ENCODE measurements at regions not wholly inside any gene's neighbourhood (a gene's known extent, or its start where the extent isn't known, plus 50 kb on each side); places are given as distances from the start of the nearest gene placed in this dataset.
"Not testable (repeated sequence)": the region's sequence is repeated elsewhere in the genome, so short reads cannot be mapped to it uniquely, and the experiment has no call there.

DNA sequence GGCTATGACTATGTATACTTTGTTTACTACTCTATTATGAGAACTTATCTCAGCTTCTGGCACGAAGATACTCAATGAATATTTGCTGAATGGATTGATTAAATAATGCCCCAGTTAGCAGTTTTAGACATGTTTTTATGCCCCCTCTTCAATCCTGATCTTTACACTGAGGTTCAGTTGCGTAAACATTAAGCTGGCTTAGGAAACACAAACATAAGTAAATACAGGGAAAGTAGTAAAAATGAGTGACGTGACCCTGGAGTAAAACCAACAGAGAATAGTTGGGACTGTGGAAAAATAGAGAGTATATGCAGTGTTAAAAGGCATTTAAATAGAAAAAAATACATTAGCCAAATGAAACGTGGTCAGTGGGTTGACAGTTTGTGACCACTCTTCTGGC, 387.0 kb upstream of the ACTRT1 start:
- POLR2A ChIA-PET = no interaction called here
- Mint-ChIP-seq H3K9me3 (ENCODE audit: insufficient read depth) (no peaks in the 10 kb centered on the region), H3K4me3 (no peak overlapping the region), H3K4me1 (ENCODE audit: low read depth) (no peaks in the 10 kb centered on the region), H3K36me3 (ENCODE audit: low read depth) (no peaks in the 10 kb centered on the region), H3K27me3 (ENCODE audit: low read depth) (no peaks in the 10 kb centered on the region), H3K27ac (no peak overlapping the region)
- DNase-seq = no peak
- no peak for ATAC-seq
- CTCF ChIA-PET = no interaction called here

DNA sequence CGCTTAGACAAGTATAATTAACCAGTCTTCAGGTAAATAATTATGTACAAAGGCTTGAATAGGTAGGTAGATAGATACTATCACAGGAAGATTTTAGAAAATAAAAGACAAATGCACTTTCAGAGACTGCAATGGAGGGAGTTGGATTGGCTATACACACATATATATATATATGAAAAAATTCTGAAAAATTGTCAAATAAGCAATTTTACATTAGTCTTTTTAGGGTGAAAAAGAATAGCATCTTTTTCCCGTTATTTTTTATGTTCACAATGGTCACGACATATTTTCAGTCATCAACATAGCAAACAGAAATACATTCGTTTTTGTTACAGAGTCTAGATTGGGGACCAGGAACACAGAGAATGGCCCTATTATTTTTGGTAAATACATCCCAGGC, 385.9 kb upstream of the ACTRT1 start:
- ChIA-PET CTCF (no interaction called here), POLR2A (no interaction called here)
- Mint-ChIP-seq H3K27ac (no peak overlapping the region), H3K27me3 (ENCODE audit: low read depth) (no peaks in the 10 kb centered on the region), H3K36me3 (ENCODE audit: low read depth) (no peaks in the 10 kb centered on the region), H3K9me3 (ENCODE audit: insufficient read depth) (no peaks in the 10 kb centered on the region), H3K4me3 (no peak overlapping the region), H3K4me1 (ENCODE audit: low read depth) (no peaks in the 10 kb centered on the region)
- ATAC-seq (no peak), DNase-seq (no peak)

DNA sequence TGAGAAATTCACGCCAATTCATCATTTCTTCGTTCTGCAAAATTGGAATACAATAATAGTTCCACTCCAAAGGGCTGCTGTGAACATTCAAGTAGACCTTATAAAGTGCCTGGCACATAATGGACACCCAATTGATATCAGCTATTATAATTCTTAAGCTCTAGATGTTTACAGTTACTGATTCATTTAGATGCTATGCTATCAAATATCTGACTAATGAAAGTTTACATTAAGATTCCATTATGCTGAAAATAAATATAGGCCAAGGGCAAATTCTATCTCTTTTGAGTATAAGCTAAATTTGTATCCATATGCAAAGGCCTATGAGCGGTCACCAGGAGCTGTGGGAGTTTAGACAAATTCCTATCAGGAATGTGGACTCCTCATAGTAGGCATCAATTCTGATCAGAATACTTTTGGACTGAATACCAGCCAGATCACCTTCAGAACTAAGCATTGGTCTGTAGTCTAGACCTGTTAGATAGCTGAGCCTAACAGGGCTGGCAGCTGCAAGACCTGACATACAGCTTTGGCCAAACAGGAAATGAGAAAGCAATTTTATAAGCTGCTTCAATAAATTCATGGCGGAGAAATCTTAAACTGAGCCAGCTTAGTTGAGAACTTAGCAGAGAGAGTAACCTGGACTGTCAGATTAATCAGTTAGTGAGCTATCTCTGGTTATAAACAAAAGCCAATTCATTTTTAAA, 384.3 kb upstream of the ACTRT1 start:
- H3K27ac Mint-ChIP-seq = no peak overlapping the region
- ChIA-PET CTCF (no interaction called here), POLR2A (no interaction called here)
- no peaks in the 10 kb centered on the region for H3K36me3 Mint-ChIP-seq (ENCODE audit: low read depth)
- DNase-seq = no peak
- no peaks in the 10 kb centered on the region for H3K27me3 Mint-ChIP-seq (ENCODE audit: low read depth)
- H3K4me1 Mint-ChIP-seq (ENCODE audit: low read depth) = no peaks in the 10 kb centered on the region
- no peaks in the 10 kb centered on the region for H3K9me3 Mint-ChIP-seq (ENCODE audit: insufficient read depth)
- H3K4me3 Mint-ChIP-seq = no peak overlapping the region
- ATAC-seq = no peak

DNA sequence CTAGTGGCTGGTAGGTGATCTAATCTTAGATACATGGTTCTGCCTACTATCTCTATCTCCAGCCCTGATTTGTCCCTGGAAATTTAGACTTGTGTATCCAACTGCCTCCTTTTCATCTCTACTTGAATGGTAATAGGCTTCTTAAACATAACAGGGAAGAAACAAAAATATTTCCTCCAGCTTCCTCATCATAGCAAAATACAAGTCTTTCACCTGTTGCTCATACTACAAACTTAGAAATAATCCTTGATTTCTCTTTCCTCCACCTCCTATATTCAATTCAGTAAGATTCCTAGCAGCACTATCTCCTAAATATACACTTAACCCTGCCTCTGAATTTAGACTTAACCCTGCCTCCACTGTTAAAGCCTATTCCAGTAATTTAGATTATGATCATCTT, 373.3 kb upstream of the ACTRT1 start:
- no peak overlapping the region for H3K4me3 Mint-ChIP-seq

DNA sequence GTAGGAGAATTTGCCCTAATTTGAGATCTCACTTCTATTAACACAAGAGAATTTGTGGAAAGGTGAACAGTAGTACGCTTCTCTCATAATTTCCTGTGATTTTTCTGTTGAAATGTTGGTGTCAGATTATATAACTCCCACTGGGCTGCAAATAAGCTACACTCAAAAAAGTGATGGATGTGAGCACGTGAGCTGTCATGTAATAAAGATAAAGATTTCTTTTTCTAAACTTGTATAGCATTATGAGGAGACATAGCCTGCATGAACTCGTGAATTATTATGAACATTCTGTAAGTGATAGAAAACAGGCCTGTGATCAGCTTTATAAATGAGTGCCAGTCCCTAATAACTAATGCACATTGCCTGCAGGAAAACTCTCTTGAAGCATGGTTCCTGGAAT, 356.6 kb upstream of the ACTRT1 start:
- Mint-ChIP-seq H3K4me3 (no peak overlapping the region), H3K27ac (no peak overlapping the region), H3K27me3 (ENCODE audit: low read depth) (no peaks in the 10 kb centered on the region), H3K36me3 (ENCODE audit: low read depth) (no peaks in the 10 kb centered on the region), H3K9me3 (ENCODE audit: insufficient read depth) (no peaks in the 10 kb centered on the region), H3K4me1 (ENCODE audit: low read depth) (no peaks in the 10 kb centered on the region)
- ChIA-PET POLR2A (no interaction called here), CTCF (no interaction called here)
- ATAC-seq (no peak), DNase-seq (no peak)

More for the DNA sequence above, 373.3 kb upstream of the ACTRT1 start:
- no peaks in the 10 kb centered on the region for H3K9me3 Mint-ChIP-seq (ENCODE audit: insufficient read depth)
- no peak overlapping the region for H3K27ac Mint-ChIP-seq
- no peaks in the 10 kb centered on the region for H3K27me3 Mint-ChIP-seq (ENCODE audit: low read depth)
- ChIA-PET CTCF (no interaction called here), POLR2A (no interaction called here)
- ATAC-seq (no peak), DNase-seq (no peak)
- no peaks in the 10 kb centered on the region for H3K36me3 Mint-ChIP-seq (ENCODE audit: low read depth)
- no peaks in the 10 kb centered on the region for H3K4me1 Mint-ChIP-seq (ENCODE audit: low read depth)

DNA sequence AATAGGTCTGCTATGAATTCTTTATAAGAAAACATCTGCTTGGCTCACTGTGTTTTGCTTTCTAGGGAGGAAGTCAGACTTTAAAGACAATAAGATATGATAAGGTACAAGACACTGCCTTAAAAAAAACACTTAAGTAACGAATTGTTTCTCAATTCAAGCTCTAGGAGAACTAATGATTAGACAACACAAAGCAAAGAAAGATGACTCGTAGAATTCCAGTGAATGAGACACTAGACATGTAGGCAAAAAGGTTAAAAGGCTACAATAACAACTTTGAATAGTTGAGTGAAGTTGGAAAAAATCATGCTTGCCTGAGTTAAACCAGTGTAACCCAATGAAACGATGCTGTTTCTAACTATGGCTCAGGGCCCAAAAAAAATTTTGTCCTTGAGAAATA, 344.4 kb upstream of the ACTRT1 start:
- no peaks in the 10 kb centered on the region for H3K27me3 Mint-ChIP-seq (ENCODE audit: low read depth)
- H3K9me3 Mint-ChIP-seq (ENCODE audit: insufficient read depth) = no peaks in the 10 kb centered on the region
- no peaks in the 10 kb centered on the region for H3K36me3 Mint-ChIP-seq (ENCODE audit: low read depth)
- no peak for DNase-seq
- no peak for ATAC-seq
- no peak overlapping the region for H3K4me3 Mint-ChIP-seq
- POLR2A ChIA-PET = no interaction called here
- no peaks in the 10 kb centered on the region for H3K4me1 Mint-ChIP-seq (ENCODE audit: low read depth)
- H3K27ac Mint-ChIP-seq = no peak overlapping the region
- CTCF ChIA-PET = no interaction called here

DNA sequence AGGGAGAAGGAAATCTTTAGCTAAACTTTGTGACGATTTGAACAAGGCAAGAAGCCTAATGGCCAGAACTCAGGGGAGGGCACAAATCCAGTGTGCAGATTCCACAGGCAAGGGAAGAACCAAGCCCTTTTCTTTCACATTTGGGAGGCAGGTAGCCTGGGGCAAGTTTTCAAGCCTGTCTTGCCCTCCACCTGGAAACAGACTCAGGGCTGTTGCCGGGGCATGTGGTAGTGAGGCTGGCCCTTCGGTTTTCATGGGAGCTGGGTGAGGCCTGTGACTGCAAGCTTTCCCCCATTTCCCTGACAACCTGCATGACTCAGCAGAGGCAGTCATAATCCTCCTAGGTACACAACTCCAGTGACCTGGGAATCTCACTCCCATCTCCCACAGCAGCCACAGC, 331.6 kb upstream of the ACTRT1 start:
- H3K27me3 Mint-ChIP-seq (ENCODE audit: low read depth); H3K27ac Mint-ChIP-seq; ATAC-seq; POLR2A ChIA-PET; DNase-seq; H3K4me3 Mint-ChIP-seq; H3K9me3 Mint-ChIP-seq (ENCODE audit: insufficient read depth); CTCF ChIA-PET; H3K4me1 Mint-ChIP-seq (ENCODE audit: low read depth); H3K36me3 Mint-ChIP-seq (ENCODE audit: low read depth): not testable (repeated sequence)

DNA sequence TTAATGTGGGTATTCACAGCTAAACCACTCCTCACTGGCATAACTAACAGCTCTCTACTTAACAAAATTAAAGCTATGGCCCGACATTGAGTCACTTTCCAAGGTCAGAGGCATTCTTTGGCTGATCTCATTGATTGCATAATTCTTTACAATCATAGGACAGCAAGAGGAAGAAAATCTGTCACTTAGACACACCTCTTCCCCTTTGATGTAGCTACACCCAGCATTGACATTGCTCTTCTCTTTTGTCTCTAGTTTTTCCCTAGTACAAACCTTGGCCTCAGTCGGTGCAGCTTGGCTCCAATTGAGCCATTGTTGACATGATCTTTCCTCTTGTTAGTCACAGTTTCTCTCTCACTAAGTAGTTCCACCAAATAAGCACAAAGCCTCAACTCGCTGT, 313.3 kb upstream of the ACTRT1 start:
- Mint-ChIP-seq H3K27ac (no peak overlapping the region), H3K4me1 (ENCODE audit: low read depth) (no peaks in the 10 kb centered on the region), H3K36me3 (ENCODE audit: low read depth) (no peaks in the 10 kb centered on the region), H3K4me3 (no peak overlapping the region), H3K27me3 (ENCODE audit: low read depth) (no peaks in the 10 kb centered on the region), H3K9me3 (ENCODE audit: insufficient read depth) (no peaks in the 10 kb centered on the region)
- no peak for ATAC-seq
- ChIA-PET POLR2A (no interaction called here), CTCF (no interaction called here)
- no peak for DNase-seq

DNA sequence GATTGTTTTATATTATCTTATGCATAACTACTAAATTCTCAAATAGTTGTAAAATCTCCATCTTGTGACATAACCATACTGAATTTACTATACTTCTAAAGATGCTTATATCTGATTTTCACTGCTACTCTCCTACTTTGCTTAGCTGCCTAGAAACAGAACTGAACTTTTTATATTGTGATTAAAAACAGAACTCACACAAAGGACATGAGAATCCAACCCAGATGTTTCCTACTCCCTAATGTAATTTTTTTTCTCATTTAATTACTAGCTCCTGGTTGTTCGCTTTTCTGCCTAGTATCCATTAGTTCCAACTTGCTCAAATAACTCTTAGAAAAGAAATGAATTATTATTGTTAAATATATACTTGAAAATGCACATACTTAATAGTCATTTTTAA, 283.5 kb upstream of the ACTRT1 start:
- Mint-ChIP-seq H3K36me3 (ENCODE audit: low read depth) (no peaks in the 10 kb centered on the region), H3K4me3 (no peak overlapping the region), H3K9me3 (ENCODE audit: insufficient read depth) (no peaks in the 10 kb centered on the region), H3K27me3 (ENCODE audit: low read depth) (no peaks in the 10 kb centered on the region), H3K4me1 (ENCODE audit: low read depth) (no peaks in the 10 kb centered on the region), H3K27ac (no peak overlapping the region)
- ChIA-PET POLR2A (no interaction called here), CTCF (no interaction called here)
- ATAC-seq (no peak), DNase-seq (no peak)

DNA sequence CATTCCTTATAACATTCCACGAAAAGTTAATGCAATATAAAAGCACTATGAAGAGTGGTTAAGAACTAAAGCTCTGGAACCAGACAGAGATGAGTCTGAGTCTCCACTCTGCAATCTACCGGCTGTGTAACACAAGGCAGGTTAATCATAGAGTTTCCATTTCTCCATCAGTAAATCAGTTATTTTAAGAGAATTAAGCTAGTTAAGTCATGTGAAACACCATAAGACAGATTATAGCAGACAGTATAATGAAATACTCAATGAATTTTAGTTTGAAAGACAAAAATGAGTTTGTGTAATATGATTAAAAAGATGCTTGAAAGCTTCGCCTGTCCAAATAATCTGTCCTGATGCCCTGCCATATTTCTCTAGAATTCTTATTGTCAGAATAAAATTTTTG, 282.6 kb upstream of the ACTRT1 start:
- Mint-ChIP-seq H3K4me3 (no peak overlapping the region), H3K36me3 (ENCODE audit: low read depth) (no peaks in the 10 kb centered on the region), H3K27me3 (ENCODE audit: low read depth) (no peaks in the 10 kb centered on the region), H3K9me3 (ENCODE audit: insufficient read depth) (no peaks in the 10 kb centered on the region), H3K4me1 (ENCODE audit: low read depth) (no peaks in the 10 kb centered on the region), H3K27ac (no peak overlapping the region)
- POLR2A ChIA-PET = no interaction called here
- CTCF ChIA-PET = no interaction called here
- DNase-seq = no peak
- ATAC-seq = no peak

DNA sequence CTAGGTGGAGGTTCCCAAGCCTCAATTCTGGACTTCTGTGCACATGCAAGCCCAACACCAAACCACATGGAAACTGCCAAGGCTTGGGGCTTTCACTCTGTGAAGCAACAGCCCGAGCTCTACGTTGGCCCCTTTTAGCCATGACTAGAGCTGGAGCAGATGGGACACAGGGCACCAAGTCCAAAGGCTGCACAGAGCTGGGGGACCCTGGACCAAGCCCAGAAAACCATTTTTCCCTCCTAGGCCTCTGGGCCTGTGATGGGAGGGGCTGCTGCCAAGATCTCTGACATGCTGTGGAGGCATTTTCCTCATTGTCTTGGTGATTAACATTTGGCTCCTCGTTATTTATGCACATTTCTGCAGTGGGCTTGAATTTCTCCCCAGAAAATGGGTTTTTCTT, 258.7 kb upstream of the ACTRT1 start:
- ChIA-PET POLR2A (no interaction called here), CTCF (no interaction called here)
- no peaks in the 10 kb centered on the region for H3K9me3 Mint-ChIP-seq (ENCODE audit: insufficient read depth)
- no peak overlapping the region for H3K27ac Mint-ChIP-seq
- no peak for ATAC-seq
- no peak for DNase-seq
- no peaks in the 10 kb centered on the region for H3K4me1 Mint-ChIP-seq (ENCODE audit: low read depth)
- no peaks in the 10 kb centered on the region for H3K36me3 Mint-ChIP-seq (ENCODE audit: low read depth)
- H3K4me3 Mint-ChIP-seq = no peak overlapping the region
- no peaks in the 10 kb centered on the region for H3K27me3 Mint-ChIP-seq (ENCODE audit: low read depth)

DNA sequence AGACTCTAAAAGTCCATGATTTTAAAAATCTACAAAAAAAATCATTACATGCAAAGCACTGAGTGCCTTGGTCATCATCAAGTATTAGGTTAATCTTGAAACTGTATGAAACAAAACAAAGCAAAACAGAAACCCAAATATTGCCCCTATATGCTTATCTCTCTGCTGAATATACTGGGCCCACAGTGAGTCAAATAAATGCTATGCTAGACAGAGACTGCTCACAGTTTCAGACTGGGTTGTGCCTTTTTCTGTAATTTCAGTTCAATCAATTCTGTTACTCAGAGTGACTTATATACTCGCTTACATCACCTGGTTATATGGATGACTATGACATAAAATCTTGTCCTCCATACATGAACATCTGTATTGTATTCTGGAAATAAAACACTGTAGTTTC, 257.1 kb upstream of the ACTRT1 start:
- Mint-ChIP-seq H3K27ac (no peak overlapping the region), H3K36me3 (ENCODE audit: low read depth) (no peaks in the 10 kb centered on the region), H3K27me3 (ENCODE audit: low read depth) (no peaks in the 10 kb centered on the region), H3K9me3 (ENCODE audit: insufficient read depth) (no peaks in the 10 kb centered on the region), H3K4me1 (ENCODE audit: low read depth) (no peaks in the 10 kb centered on the region), H3K4me3 (no peak overlapping the region)
- DNase-seq = no peak
- CTCF ChIA-PET = no interaction called here
- ATAC-seq = no peak
- POLR2A ChIA-PET = no interaction called here

DNA sequence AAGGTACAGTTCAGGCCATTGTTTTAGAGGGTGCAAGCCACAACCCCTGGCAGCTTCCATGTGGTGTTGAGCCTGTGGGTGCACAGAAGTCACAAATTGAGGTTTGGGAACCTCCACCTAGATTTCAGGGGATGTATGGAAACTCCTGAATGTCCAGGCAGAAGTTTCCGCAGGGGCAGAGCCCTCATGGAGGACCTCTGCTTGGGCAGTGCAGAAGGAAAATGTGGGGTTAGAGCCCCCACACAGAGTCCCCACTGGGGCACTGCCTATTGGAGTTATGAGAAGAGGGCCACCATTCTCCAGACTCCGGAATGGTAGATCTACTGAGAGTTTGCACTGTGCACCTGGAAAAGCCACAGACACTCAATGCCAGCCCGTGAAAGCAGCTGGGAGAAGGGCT, 242.0 kb upstream of the ACTRT1 start:
- Mint-ChIP-seq H3K36me3 (ENCODE audit: low read depth) (no peaks in the 10 kb centered on the region), H3K4me3 (no peak overlapping the region), H3K9me3 (ENCODE audit: insufficient read depth) (no peaks in the 10 kb centered on the region), H3K27ac (no peak overlapping the region), H3K4me1 (ENCODE audit: low read depth) (no peaks in the 10 kb centered on the region), H3K27me3 (ENCODE audit: low read depth) (no peaks in the 10 kb centered on the region)
- ChIA-PET POLR2A (no interaction called here), CTCF (no interaction called here)
- no peak for ATAC-seq
- DNase-seq = no peak

Measured in activated CD8-positive, alpha-beta T cell treated with anti-CD3 and anti-CD28 coated beads, Interleukin-2, amount 10 ng/mL, durations not matched to agents 7 days and 5 days (primary cell).